Astrocyte (in vitro differentiated cells and primary cell): ENCODE measurements at regions not wholly inside any gene's neighbourhood (a gene's known extent, or its start where the extent isn't known, plus 50 kb on each side); places are given as distances from the start of the nearest gene placed in this dataset.

Experiments
- DNase-seq: peaks from one replicate; pipeline ENCODE4 v3.0.0-alpha.2; 2010; ENCODE audit warnings: low read depth
- FAIRE-seq: peaks from 2 replicates; lab custom pipeline; 2011; peaks lifted over from hg19 to GRCh38; lab: Jason Lieb, UNC
- H2AFZ ChIP-seq: 2 replicates; pipeline ENCODE4 v1.6.0; 2012; ENCODE audit warnings: low read depth, low read length, inconsistent platforms
- H3K27ac ChIP-seq: 2 replicates; pipeline ENCODE4 v1.5.1; 2011; ENCODE audit warnings: low read depth, low read length, inconsistent platforms
- H3K27me3 ChIP-seq: 2 replicates; pipeline ENCODE4 v1.6.0; 2011; ENCODE audit warnings: low read length, inconsistent platforms; ENCODE audit not compliant: insufficient read depth
- H3K36me3 ChIP-seq: 2 replicates; pipeline ENCODE4 v1.5.1; 2011; ENCODE audit warnings: low read length, inconsistent platforms; ENCODE audit not compliant: insufficient read depth
- H3K4me1 ChIP-seq: 2 replicates; pipeline ENCODE4 v1.5.1; 2011; ENCODE audit warnings: low read length, inconsistent platforms; ENCODE audit not compliant: insufficient read depth
- H3K4me2 ChIP-seq: 2 replicates; pipeline ENCODE4 v1.6.0; 2012; ENCODE audit warnings: low read length, inconsistent platforms
- H3K4me3 ChIP-seq: 2 replicates; pipeline ENCODE4 v1.5.1; 2011; ENCODE audit warnings: low read depth, mild to moderate bottlenecking, low read length, inconsistent platforms; ENCODE audit not compliant: insufficient read depth
- H3K79me2 ChIP-seq: 2 replicates; pipeline ENCODE4 v1.6.0; 2012; ENCODE audit warnings: mild to moderate bottlenecking, low read length, inconsistent platforms; ENCODE audit not compliant: insufficient read depth
- H3K9ac ChIP-seq: 2 replicates; pipeline ENCODE4 v1.6.0; 2012; ENCODE audit warnings: mild to moderate bottlenecking, low read length, inconsistent platforms
- H3K9me3 ChIP-seq: 2 replicates; pipeline ENCODE4 v1.5.1; 2012; ENCODE audit warnings: low read depth, mild to moderate bottlenecking, low read length, inconsistent platforms; ENCODE audit not compliant: insufficient read depth
- H4K20me1 ChIP-seq: 2 replicates; pipeline ENCODE4 v1.6.0; 2012; ENCODE audit warnings: low read length, inconsistent platforms; ENCODE audit not compliant: insufficient read depth
- H3K27ac Mint-ChIP-seq: one replicate; pipeline ENCODE4 v1.8.0; 2021; ENCODE audit warnings: mild to moderate bottlenecking, mixed read lengths; ENCODE audit not compliant: unreplicated experiment
- H3K27me3 Mint-ChIP-seq: one replicate; pipeline ENCODE4 v1.8.0; 2021; ENCODE audit warnings: low read depth, mixed read lengths; ENCODE audit not compliant: unreplicated experiment
- H3K36me3 Mint-ChIP-seq: one replicate; pipeline ENCODE4 v1.8.0; 2021; ENCODE audit warnings: low read depth, mixed read lengths; ENCODE audit not compliant: unreplicated experiment
- H3K4me1 Mint-ChIP-seq: one replicate; pipeline ENCODE4 v1.8.0; 2021; ENCODE audit warnings: low read depth, mixed read lengths; ENCODE audit not compliant: unreplicated experiment
- H3K4me3 Mint-ChIP-seq: one replicate; pipeline ENCODE4 v1.8.0; 2021; ENCODE audit warnings: mild to moderate bottlenecking, moderate library complexity, mixed read lengths; ENCODE audit not compliant: unreplicated experiment
- H3K9me3 Mint-ChIP-seq: one replicate; pipeline ENCODE4 v1.8.0; 2021; ENCODE audit warnings: mild to moderate bottlenecking, mixed read lengths; ENCODE audit not compliant: unreplicated experiment
- CTCF ChIP-seq: IDR thresholded peaks from 2 replicates; pipeline ENCODE4 v1.5.1; 2011; ENCODE audit warnings: low read depth, mild to moderate bottlenecking, inconsistent platforms, low read length, moderate library complexity; ENCODE audit not compliant: insufficient read depth
- EZH2 ChIP-seq: IDR thresholded peaks from 2 replicates; pipeline ENCODE4 v1.6.1; 2012; ENCODE audit warnings: mild to moderate bottlenecking, low read length, inconsistent platforms; ENCODE audit not compliant: insufficient read depth

- Histone ChIP-seq H3K27me3 (no peaks in the 10 kb centered on the region), H3K4me1 (no peaks in the 10 kb centered on the region), H3K27ac (no peak overlapping the region), H4K20me1 (no peaks in the 10 kb centered on the region), H3K4me3 (no peak overlapping the region), H3K79me2 (no peaks in the 10 kb centered on the region), H3K4me2 (no peak overlapping the region), H3K36me3 (no peaks in the 10 kb centered on the region), H3K9ac (no peak overlapping the region), H2AFZ (no peak overlapping the region), H3K9me3 (peaks cover 3% of the 10 kb centered on the region)
- H3K4me1 Mint-ChIP-seq = no peaks in the 10 kb centered on the region
- no peaks in the 10 kb centered on the region for H3K9me3 Mint-ChIP-seq
- no peak for TF ChIP-seq CTCF
- no peak for TF ChIP-seq EZH2
- H3K36me3 Mint-ChIP-seq = no peaks in the 10 kb centered on the region
- H3K27ac Mint-ChIP-seq = no peak overlapping the region
- DNase-seq (no peak), FAIRE-seq (no peak)
- no peak overlapping the region for H3K4me3 Mint-ChIP-seq
- H3K27me3 Mint-ChIP-seq = peaks cover 3% of the 10 kb centered on the region
Observed at GRCh38 chr10:108966411-108966810, 956.9 kb downstream of the XPNPEP1 start.

DNA sequence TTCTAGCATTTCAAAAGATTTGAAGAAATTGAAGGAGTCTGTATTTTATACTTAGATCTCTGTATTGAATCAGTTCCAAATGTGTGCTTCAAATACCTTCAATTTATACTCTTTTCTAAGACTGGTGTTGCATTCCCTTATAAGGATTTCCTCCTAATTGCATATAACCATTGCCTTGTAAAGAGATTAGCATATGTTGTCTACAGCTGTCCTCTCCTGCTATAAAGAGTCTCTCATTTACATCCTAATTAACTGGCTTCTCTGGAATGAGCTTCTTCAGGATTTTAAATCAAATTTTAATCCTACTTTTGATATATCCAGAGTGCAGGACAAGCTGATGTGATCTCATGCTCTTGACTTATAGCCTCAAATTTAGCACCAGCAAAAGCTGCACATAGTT lies 957.3 kb downstream of the XPNPEP1 start:
- H3K4me1 Mint-ChIP-seq = no peaks in the 10 kb centered on the region
- FAIRE-seq = no peak
- H3K4me2 ChIP-seq = no peak overlapping the region
- no peaks in the 10 kb centered on the region for H4K20me1 ChIP-seq
- no peaks in the 10 kb centered on the region for H3K36me3 ChIP-seq
- no peaks in the 10 kb centered on the region for H3K27me3 ChIP-seq
- H3K9me3 Mint-ChIP-seq = no peaks in the 10 kb centered on the region
- H3K4me3 Mint-ChIP-seq = no peak overlapping the region
- H3K36me3 Mint-ChIP-seq = no peaks in the 10 kb centered on the region
- no peak overlapping the region for H3K9ac ChIP-seq
- no peak overlapping the region for H2AFZ ChIP-seq
- H3K4me3 ChIP-seq = no peak overlapping the region
- H3K27me3 Mint-ChIP-seq = peaks cover 3% of the 10 kb centered on the region
- no peak for DNase-seq
- no peak for TF ChIP-seq CTCF
- TF ChIP-seq EZH2 = no peak
- no peaks in the 10 kb centered on the region for H3K79me2 ChIP-seq
- no peak overlapping the region for H3K27ac Mint-ChIP-seq
- H3K9me3 ChIP-seq = peaks cover 3% of the 10 kb centered on the region
- no peak overlapping the region for H3K27ac ChIP-seq
- H3K4me1 ChIP-seq = no peaks in the 10 kb centered on the region

DNA sequence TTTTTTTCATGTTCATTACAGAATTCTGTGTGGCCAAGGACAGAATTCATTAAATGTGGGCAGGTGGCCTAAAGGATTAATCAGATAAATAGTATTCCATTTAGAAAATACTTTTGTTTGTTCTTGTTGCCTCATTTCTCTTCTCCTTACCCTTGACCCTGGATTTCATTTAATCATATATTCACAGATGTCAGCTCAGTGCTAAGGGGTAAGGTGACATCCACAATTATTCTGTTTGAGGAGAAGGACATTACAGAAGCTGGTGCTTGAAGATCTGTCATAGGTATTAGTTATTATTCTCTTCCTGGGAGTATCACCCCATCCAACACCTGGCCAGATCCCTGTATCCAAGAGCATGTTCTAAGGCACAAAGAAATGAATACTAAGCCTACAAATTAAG lies 961.1 kb downstream of the XPNPEP1 start:
- no peak overlapping the region for H3K27ac ChIP-seq
- peaks cover 3% of the 10 kb centered on the region for H3K9me3 ChIP-seq
- H3K36me3 ChIP-seq = no peaks in the 10 kb centered on the region
- H3K4me2 ChIP-seq = no peak overlapping the region
- no peaks in the 10 kb centered on the region for H3K36me3 Mint-ChIP-seq
- DNase-seq = no peak
- H3K27me3 ChIP-seq = no peaks in the 10 kb centered on the region
- H3K9me3 Mint-ChIP-seq = no peaks in the 10 kb centered on the region
- H3K4me1 ChIP-seq = no peaks in the 10 kb centered on the region
- no peaks in the 10 kb centered on the region for H3K27me3 Mint-ChIP-seq
- FAIRE-seq = no peak
- H3K9ac ChIP-seq = no peak overlapping the region
- H3K4me3 ChIP-seq = no peak overlapping the region
- no peak overlapping the region for H2AFZ ChIP-seq
- no peaks in the 10 kb centered on the region for H3K4me1 Mint-ChIP-seq
- no peak overlapping the region for H3K4me3 Mint-ChIP-seq
- no peak overlapping the region for H3K27ac Mint-ChIP-seq
- H4K20me1 ChIP-seq = no peaks in the 10 kb centered on the region
- H3K79me2 ChIP-seq = no peaks in the 10 kb centered on the region
- TF ChIP-seq EZH2 (no peak), CTCF (no peak)
